HuH-7 (cell line): ENCODE measurements at regions not wholly inside any gene's neighbourhood (a gene's known extent, or its start where the extent isn't known, plus 50 kb on each side); places are given as distances from the start of the nearest gene placed in this dataset.
"Not testable (repeated sequence)": the region's sequence is repeated elsewhere in the genome, so short reads cannot be mapped to it uniquely, and the experiment has no call there.

Experiments
- DNase-seq: peaks from one replicate; pipeline ENCODE4 v3.0.0; 2011; ENCODE audit warnings: low spot score

DNA sequence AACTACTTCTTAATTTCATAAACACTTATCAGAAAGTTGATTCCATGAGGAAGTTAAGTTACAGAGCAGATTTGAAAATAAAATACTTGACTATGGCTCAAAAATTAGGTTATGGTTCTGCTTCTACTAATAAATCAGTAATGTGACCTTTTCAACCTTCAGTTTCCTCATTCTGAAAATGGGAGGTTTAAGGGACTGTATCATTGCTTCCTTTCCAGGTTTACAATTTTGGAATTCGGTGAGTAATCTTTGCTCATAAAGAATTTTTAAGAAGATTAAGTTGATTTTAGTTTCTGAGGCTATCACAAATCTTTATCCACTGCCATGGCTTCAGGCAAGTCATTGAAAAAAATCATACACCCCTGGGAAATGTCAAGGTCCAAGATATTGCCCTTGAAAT, 1061.2 kb downstream of the DIPK2A start:
- no peak for DNase-seq

DNA sequence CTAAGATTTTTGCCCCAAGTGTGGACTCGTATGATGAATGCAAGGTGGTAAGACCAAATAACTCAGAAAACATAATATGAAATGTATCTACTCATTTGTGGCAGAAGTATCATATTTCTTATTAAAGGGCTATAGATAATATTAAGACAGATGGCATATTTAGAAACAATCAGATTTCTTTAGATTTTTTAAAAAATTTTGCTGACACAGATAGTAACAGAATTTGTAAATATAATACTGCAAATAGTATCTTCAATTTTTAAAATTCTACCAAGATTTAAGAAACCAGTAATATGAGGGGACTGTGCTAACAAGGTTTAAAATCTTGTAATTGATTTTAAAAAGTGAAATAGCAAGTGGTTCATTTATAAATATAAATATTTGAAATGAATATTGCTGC, 1064.1 kb downstream of the DIPK2A start:
- no peak for DNase-seq

DNA sequence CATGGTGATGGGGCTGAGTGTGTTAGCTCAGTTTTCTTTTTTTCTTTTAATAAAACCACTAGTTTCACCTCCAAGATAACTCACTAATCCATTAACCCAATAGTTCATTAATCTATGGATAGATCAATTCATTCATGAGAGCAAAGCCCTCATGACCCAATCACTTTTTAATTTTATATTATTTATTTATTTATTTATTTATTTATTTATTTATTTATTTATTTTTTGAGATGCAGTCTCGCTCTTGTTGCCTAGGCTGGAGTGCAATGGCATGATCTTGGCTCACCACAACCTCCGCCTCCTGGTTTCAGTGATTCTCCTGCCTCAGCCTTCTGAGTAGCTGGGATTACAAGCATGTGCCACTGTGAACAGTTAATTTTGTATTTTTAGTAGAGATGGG, 1082.4 kb downstream of the DIPK2A start:
- DNase-seq = not testable (repeated sequence)

DNA sequence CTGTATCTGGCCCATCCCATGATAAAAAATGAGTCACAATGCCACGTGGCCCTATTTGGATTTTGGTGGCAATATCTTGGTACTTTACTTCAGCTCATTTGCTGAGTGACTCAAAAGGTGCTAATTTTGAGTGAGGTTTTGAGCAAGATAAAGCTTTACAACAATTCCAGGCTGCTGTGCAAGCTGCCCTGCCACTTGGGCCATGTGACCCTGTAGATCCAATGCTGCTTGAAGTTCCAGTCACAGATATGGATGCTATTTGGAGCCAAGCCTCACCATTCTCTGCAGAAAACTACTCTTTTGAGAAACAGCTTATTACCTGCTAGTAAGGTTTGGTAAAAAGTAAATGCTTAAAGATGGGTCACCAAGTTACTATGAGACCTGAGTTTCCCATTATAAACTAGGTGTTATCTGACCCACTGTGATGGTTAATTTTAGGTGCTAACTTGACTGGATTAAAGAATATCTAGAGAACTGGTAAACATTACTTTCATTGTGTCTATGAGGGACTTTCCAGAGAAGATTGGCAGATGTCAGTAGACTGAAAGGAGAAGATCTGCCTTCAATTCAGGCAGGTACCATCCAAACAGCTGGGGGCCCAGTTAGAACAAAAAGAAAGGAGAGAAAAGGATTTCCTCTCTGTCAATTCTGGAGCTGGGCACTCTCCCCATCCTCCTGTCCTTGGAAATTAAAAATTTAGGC, 1083.9 kb downstream of the DIPK2A start:
- DNase-seq = no peak

DNA sequence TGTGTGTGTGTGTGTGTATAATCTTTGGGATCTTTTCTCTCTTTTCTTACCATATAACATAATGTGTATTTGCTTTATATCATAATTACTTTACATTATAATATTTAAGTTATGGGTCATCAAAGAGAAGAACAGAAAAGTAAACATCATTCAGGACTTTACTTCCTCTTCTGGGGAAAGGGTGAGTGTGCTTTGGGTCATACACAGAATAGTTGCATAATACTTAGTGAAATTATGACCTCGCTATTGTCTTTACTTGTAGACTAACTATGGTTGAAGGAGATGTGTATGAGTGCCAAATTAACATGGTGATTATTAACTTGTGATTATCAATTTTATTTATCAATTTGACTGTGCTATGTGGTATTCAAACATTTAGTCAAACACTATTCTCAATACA, 1086.9 kb downstream of the DIPK2A start:
- no peak for DNase-seq

DNA sequence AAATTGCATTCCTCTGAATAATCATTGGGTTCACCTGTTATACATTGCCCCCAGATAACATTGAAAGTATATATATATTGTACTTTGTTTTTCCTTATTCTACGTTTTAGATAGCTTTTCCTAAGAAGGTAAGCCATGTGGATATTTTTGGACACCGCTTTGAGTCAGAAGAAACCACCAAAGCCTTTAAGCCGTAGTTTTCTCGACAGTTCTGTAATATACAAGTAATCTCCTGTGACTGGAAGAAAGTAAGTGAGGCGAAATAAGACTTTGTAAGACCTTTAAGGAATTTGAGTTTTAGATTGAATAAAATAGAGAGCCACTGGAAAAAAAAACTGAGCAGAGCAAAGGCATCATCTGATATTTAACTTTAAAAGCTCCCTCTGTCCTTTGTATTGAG, 1092.0 kb downstream of the DIPK2A start:
- no peak for DNase-seq

DNA sequence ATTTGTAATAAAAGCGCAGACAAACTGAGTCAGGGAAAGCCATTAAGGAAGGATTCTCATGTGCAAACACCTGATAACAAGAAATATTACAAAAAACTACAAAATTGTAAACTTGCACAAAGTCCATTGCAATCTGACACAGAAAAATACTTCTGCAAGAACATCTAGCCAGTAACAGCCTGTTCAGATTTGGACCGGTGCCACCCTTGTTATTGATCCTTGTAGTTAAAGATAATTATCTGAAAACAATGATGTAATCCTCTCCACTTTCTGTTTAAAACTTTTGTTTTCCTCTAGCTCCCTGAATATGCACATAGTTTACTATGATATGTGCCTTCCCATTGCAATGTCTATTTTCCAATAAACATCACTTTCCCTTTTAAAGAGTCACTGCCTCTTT, 1090.2 kb downstream of the PLOD2 start:
- DNase-seq = no peak

DNA sequence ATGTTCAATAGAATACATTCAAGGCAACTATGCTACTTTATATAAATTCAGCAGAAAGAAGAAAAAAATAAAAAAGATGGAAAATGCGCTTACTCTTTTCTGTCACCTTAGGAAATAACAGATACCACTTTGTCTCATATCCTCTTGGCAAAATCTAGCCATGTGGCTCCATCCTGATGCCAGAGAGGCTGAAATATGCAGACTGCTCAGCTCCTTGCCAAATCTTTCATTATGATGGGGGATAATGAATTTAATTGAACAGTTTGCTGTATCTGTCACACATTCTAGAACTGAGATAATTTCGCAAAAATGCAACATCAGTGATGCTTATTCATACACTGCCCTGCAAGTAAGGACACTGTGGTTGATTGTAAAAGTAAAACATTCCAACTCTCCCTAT, 1081.5 kb downstream of the PLOD2 start:
- DNase-seq = no peak

DNA sequence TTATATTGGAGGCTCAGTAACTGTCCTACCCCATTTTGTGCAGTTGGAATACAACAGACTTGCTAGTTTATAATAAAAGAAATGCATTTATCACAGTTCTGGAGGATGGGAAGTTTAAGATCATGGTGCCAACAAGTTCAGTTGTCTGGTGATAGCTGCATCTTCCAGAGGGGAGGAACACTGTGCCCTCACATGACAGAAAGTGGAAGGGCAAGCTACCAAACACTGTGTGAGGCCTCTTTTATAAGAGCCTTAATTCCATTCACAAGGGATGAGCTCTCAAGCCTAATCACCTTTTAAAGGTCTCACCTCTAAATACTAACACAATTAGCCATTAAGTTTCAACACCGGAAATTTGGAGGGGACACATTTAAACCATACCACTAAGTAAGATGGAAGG, 1073.9 kb downstream of the PLOD2 start:
- DNase-seq = no peak

DNA sequence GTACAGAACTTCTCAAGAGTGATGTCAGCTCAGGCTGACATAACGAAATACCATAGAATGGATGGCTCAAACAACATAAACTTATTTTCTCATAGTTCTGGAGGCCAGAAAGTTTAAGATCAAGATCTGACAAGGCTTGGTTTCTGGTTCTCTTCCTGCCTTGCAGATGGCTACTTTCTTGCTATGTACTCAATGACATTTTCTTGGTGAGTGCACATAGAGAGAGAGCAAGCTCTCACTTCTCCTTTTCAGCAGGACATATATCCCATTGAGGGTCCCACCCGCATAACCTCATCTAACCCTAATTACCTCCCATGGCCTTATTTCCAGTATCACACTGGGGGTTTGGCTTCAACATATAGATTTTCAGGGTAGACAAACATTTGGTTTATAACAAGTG, 1072.1 kb downstream of the PLOD2 start:
- DNase-seq = no peak

DNA sequence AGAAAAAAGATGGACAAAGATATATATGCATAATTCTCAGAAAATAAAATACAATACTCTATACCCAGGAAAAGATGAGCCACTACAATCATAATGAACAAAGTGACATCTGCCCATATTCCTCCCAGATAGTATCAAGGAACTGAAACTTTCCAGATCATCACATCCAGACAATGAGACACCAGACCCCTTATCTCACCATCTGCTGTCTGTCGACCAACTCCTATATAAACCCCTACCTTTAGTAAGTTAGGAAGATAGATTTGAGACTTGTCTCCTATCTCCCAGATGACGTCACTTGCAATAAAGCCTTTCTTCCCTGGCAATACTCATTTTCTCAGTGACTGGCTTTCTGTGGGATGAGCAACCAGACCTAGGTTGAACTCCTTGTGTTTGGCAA, 1071.6 kb downstream of the PLOD2 start:
- no peak for DNase-seq

DNA sequence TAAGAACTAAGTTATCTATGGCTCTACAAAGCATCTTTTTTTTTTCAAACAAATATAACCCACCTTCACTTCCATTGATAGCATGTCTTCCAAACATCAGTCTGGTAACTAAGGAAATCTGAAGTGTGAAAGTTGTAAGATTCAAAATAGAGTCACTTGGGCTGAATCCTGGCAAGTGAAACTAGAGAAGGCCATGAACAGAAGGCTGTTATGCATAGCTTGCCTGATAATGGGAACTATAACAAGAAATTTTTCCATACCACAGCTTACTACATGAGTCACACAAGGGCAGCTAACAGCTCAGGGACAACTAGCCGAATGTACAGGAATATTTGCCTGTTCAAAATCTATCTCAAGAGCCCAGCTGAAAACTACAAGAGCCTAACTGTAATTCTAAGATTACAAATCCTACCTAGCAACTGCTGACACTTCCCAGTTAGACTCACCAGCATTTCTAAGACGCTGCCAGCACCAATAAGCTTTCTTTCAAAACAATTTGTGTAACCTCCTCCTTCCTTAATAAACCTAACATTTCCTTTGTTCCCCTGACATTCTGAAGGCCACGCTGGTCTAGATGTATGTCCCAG, 1066.5 kb downstream of the PLOD2 start:
- no peak for DNase-seq

DNA sequence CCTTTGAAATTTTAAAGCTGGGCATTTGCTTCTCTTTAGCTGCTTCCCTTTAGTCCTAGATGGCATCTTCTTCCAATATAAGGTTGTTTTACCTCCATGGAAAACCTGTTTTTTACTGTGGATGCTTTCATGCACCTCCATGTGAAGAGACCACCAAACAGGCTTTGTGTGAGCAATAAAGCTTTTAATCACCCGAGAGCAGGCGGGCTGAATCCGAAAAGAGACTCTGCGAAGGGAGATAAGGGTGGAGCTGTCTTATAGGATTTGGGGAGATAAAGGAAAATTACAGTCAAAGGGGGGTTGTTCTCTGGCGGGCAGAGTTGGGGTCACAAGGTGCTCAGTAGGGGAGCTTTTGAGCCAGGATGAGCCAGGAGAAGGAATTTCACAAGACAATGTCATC, 1049.8 kb downstream of the PLOD2 start:
- DNase-seq = not testable (repeated sequence)

DNA sequence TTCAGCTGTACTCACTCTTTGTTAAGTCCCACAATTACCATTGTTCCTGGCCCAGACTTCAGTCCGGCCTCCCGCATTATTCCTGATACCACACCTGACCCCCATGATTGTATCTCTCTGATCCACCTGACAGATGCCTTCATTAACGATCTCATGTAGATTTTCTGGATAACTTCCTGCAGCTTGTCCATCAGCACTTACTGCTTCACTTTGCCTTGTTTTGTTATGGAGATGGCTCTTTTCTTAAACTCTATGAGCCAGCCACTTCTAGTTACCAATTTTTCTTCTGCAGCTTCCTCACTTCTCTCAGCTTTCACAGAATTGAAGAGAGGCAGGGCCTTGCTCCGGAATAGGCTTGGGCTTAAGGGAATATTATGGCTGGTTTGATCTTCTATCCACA, 1044.2 kb downstream of the PLOD2 start:
- DNase-seq = no peak

DNA sequence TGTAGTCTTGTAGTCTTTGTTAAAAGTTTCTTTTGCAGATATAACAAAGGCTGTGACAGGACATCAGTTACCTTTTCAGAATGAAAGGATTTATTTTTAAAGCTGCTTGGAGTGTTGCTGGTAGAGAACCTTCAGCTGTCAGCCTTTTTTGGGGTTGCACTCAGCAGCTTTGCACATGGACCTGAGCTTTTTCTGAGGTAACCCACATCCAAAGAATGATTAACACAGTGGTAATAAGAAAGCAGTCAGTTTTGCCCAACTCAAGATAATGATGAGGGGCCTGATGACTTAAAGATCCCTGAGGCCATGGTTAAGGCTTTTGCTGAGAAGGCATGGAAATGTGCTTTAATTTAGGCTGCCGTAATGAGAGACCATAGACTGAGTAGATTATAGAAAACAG, 1042.7 kb downstream of the PLOD2 start:
- DNase-seq = no peak

DNA sequence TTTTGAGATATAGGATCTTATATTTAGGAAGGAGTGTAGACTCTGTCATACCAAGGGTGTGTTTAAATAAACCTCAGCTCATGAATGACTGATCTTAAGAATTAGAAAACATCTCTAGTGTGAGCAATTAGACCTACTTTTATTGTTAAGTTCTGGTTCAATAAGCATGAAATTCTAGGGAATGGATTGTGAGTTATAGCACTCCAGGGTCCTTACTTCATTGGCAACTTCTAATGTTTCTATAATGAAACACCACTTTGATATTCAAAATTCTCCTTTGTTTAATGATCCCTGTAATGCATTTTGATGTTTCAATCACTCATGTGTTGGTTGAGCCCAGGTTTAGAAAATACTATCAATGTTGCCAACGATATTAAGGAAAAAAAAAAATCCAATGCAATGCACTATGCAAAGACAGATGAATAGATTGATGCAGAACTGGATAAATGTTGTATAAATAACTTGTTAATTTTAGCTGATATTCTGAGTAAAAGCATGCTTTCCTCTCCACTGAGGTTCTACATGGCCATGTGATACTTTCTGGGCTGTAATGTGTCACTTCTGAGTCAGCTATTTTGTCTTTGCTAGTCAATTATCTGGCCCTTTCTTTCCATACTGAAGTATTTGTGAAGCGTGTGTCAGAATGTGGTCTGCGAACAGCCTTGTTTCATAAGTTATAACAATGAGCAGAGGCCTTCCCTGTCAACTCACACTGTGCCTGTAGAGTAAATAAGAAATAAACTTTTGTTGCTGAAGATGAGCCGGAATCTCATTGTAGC, 1035.9 kb downstream of the PLOD2 start:
- no peak for DNase-seq

DNA sequence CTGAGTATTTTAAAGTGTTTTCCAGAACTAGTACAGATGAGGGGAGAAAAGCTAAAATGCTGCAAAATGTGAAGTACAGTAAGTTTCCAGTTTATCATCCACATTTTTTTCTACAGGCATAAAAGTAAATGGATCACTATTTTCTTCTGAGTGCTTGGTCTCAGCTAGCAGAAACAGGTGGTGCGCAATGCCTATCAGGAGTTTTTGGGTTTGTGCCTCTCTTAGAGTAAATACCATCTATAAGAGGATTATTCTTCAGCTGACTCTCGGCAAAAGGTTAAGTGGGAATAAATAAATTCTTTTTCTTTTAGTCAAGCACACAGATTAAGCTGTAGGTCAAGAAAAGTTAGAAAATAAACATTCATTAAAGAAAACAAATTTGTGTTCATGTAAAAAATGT, 1027.7 kb downstream of the PLOD2 start:
- no peak for DNase-seq

DNA sequence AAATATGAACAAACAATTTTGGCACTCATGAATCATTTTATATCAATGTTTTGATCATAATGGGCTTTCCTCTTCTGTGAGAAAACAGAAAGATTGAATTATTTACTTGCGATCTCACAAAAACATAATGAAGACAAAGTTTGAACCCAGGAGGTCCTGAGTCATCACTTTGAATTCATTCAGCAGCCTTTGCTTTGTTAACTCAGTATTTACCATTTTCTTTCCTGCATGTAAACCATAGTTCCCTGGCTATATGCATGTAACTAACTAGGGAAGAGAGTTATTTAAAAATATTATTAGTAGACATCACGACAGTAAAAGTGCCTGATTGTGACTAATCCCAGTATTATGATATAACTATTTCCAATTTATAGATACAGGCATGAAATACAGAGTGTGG, 1026.2 kb downstream of the PLOD2 start:
- no peak for DNase-seq

DNA sequence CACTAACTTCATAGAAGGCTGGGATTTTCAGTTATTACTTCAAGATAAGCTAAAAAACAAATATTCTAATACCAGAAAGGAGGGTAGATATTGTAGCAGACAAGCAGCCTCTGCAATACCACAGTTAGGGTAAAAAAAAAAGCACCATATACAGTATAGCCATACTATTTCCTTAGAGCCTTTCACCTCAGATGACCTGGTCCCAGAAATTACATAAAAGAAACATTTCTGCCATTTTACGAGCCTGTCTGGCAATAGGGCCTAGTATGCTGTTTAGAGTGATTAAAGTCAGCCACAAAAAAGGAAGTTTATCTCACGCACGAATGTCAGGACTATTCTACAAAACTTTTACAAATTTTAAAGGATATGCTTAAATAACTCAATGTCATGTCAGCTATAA, 1016.6 kb downstream of the PLOD2 start:
- DNase-seq = no peak

DNA sequence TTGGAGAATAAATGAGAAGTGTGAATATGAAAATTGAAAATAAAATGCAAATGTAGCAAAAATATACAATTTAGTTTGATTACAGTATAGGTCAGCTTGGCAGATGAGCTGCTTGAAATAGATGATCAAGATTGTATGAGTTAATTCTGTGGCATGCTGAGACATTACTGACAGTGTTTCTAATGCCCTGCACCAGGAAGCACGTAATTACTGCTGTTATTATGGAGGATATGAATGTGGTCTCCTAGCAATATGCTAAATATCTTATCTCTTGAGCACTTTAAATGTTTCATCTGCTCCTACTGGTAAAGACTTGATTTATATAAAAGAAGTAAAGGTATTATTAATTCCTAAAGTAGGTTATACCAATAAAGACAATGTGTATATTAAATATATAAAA, 1015.5 kb downstream of the PLOD2 start:
- no peak for DNase-seq

DNA sequence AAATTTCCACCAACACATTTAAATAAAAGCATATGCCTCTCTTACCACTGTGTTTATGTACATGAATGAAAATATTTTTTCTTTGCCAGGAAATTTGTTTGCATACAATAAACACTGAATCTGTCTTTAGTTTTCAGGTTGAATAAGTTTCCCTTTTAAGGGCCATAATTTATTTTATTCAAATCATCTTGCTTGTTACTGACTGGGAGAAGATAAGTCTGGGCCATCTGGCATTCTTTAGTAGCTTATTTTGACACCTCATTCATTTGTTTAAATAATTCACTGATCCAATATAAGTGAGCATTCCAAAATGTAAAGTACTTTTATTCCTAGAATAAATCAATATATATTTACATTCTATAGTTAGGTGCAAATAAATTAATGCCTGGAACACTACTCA, 1001.3 kb downstream of the PLOD2 start:
- no peak for DNase-seq

DNA sequence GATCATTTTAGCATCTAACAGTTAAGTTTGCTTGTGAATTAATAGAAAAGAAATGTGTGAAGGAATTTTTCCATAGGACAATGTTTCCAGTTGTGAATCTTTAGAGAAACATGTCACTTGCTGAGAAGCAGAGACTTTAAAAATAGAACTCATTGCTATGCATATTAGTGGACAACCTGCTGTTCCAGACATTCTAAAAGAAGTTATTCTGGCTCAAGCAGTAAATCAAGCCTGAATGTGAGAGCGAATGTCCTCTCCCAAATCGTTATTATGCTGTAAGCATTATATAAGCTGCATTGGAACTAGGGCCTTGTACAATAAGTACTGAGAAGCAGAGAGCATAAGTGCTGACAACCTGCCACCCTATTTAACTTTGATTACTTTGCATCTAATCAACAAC, 990.9 kb downstream of the PLOD2 start:
- DNase-seq = no peak

DNA sequence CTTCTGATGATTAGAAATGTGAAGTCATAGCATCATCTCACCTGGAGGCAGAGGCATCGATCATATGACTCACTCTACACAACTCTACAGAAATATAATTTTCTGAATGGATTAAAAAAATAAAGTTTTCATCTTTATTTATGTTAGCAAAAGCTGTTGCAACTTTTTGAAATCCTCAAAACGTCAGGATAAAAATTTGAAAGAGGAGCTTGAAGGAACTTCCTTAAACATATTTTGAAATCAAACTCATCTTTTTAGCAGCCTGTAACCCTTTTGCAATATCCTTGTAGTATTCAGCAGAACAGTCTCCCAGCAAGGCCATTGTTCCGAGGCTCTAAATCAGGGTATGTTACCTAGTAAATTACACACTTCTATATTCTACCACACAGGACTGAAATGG, 985.4 kb downstream of the PLOD2 start:
- DNase-seq = no peak

DNA sequence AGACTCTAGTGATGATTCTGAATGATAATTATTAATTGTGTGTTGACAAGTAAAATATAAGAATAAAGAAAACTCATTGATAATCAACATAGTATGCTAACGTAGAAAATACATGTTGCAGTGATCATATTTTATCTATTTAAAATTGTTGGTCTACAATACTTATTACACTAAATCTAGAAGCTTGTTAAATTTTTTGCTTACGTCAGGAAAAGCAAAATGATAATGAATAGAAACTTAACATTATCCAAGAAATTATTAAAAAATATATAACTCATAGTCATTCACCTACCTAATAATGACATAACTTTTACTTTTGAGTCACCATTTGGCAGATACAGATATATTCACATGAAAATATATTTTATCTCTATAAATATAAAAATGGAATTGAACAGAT, 984.1 kb downstream of the PLOD2 start:
- no peak for DNase-seq
